Liver (tissue), 3 donors: ENCODE measurements at regions not wholly inside any gene's neighbourhood (a gene's known extent, or its start where the extent isn't known, plus 50 kb on each side); places are given as distances from the start of the nearest gene placed in this dataset.

Source experiments
- EGR1 ChIP-seq, 2 donors: IDR thresholded peaks; 2 replicates each; pipeline ENCODE4 v1.6.1; 2016 to 2018; ENCODE audit warnings: antibody characterized with exemption in 2 of 2, low read depth in 2 of 2
- FOXA1 ChIP-seq: IDR thresholded peaks from 2 replicates; pipeline ENCODE4 v1.6.1; 2016; ENCODE audit warnings: antibody characterized with exemption
- GABPA ChIP-seq, 2 donors: IDR thresholded peaks in 1 of 2; conservative IDR thresholded peaks in 1 of 2; 2 replicates each; pipeline ENCODE4 v1.6.1; 2016; ENCODE audit warnings: antibody characterized with exemption in 2 of 2, mild to moderate bottlenecking in 1 of 2, moderate library complexity in 1 of 2
- JUND ChIP-seq, 2 donors: IDR thresholded peaks; 2 replicates each; pipeline ENCODE4 v1.6.1; 2016; ENCODE audit warnings: antibody characterized with exemption in 2 of 2
- RAD21 ChIP-seq, 2 donors: IDR thresholded peaks; 2 replicates each; pipeline ENCODE4 v1.6.1; 2016; ENCODE audit warnings: antibody characterized with exemption in 2 of 2, mild to moderate bottlenecking in 2 of 2
- RXRA ChIP-seq, 2 donors: IDR thresholded peaks; 2 replicates each; pipeline ENCODE4 v1.6.1; 2017 to 2018; ENCODE audit warnings: antibody characterized with exemption in 2 of 2, mild to moderate bottlenecking in 1 of 2
- SP1 ChIP-seq: IDR thresholded peaks from 2 replicates; pipeline ENCODE4 v1.6.1; 2018; ENCODE audit warnings: antibody characterized with exemption, mild to moderate bottlenecking
- TAF1 ChIP-seq: conservative IDR thresholded peaks from 2 replicates; pipeline ENCODE4 v1.6.1; 2016; ENCODE audit warnings: antibody characterized with exemption, mild to moderate bottlenecking
- YY1 ChIP-seq: IDR thresholded peaks from 2 replicates; pipeline ENCODE4 v1.6.1; 2016; ENCODE audit warnings: antibody characterized with exemption, mild to moderate bottlenecking
- TF ChIP-seq, protein P1 (sequence below): IDR thresholded peaks from 2 replicates; pipeline ENCODE4 v1.6.1; 2016; ENCODE audit warnings: antibody characterized with exemption, mild to moderate bottlenecking
- TF ChIP-seq, protein P2 (sequence below): fragments of 150-350 bp; IDR thresholded peaks from 2 replicates; pipeline ENCODE4 v1.5.1; 2017; ENCODE audit warnings: improper control_type of control experiment, low read depth, low read length; ENCODE audit not compliant: missing input control
- TF ChIP-seq, protein P3 (sequence below): IDR thresholded peaks from 2 replicates; pipeline ENCODE4 v1.6.1; 2016; ENCODE audit warnings: antibody characterized with exemption
- TF ChIP-seq, protein P4 (sequence below): IDR thresholded peaks from 2 replicates; pipeline ENCODE4 v1.6.1; 2016; ENCODE audit warnings: antibody characterized with exemption
- TF ChIP-seq, protein P5 (sequence below): IDR thresholded peaks from 2 replicates; pipeline ENCODE4 v1.6.1; 2016; ENCODE audit warnings: antibody characterized with exemption
- donor health status: healthy.
- donor health status: healthy.

DNA sequence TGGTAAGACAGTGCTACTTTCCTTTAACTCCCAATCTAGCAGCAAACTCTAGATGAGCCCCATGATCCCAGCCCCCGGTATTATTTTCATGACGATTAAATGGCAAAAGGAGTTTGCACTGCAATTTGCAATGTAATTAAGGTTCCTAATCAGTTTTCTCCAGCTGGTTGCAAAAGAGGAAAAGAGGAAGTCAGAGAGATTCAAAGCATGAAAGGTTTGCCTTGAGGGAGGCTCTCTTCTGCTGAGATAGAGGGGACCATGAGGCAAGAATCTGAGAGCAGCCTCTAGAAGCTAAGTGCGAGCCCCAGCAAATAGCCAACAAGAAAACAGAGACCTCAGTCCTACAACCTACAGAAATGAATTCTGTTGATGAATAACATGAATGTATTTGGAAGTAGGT, 527.1 kb downstream of the UQCRFS1 start:
- TF ChIP-seq, protein P1, sequence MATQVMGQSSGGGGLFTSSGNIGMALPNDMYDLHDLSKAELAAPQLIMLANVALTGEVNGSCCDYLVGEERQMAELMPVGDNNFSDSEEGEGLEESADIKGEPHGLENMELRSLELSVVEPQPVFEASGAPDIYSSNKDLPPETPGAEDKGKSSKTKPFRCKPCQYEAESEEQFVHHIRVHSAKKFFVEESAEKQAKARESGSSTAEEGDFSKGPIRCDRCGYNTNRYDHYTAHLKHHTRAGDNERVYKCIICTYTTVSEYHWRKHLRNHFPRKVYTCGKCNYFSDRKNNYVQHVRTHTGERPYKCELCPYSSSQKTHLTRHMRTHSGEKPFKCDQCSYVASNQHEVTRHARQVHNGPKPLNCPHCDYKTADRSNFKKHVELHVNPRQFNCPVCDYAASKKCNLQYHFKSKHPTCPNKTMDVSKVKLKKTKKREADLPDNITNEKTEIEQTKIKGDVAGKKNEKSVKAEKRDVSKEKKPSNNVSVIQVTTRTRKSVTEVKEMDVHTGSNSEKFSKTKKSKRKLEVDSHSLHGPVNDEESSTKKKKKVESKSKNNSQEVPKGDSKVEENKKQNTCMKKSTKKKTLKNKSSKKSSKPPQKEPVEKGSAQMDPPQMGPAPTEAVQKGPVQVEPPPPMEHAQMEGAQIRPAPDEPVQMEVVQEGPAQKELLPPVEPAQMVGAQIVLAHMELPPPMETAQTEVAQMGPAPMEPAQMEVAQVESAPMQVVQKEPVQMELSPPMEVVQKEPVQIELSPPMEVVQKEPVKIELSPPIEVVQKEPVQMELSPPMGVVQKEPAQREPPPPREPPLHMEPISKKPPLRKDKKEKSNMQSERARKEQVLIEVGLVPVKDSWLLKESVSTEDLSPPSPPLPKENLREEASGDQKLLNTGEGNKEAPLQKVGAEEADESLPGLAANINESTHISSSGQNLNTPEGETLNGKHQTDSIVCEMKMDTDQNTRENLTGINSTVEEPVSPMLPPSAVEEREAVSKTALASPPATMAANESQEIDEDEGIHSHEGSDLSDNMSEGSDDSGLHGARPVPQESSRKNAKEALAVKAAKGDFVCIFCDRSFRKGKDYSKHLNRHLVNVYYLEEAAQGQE, result no peak
- TF ChIP-seq, protein P2, sequence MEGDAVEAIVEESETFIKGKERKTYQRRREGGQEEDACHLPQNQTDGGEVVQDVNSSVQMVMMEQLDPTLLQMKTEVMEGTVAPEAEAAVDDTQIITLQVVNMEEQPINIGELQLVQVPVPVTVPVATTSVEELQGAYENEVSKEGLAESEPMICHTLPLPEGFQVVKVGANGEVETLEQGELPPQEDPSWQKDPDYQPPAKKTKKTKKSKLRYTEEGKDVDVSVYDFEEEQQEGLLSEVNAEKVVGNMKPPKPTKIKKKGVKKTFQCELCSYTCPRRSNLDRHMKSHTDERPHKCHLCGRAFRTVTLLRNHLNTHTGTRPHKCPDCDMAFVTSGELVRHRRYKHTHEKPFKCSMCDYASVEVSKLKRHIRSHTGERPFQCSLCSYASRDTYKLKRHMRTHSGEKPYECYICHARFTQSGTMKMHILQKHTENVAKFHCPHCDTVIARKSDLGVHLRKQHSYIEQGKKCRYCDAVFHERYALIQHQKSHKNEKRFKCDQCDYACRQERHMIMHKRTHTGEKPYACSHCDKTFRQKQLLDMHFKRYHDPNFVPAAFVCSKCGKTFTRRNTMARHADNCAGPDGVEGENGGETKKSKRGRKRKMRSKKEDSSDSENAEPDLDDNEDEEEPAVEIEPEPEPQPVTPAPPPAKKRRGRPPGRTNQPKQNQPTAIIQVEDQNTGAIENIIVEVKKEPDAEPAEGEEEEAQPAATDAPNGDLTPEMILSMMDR, result no peak
- TF ChIP-seq, protein P3, sequence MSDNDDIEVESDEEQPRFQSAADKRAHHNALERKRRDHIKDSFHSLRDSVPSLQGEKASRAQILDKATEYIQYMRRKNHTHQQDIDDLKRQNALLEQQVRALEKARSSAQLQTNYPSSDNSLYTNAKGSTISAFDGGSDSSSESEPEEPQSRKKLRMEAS, result no peak
- no peak for TF ChIP-seq GABPA (IDR thresholded peaks at IDR 0.05 in 1 of 2, conservative IDR thresholded peaks at IDR 0.05 in 1 of 2)
- no peak for TF ChIP-seq YY1
- no peak for TF ChIP-seq RAD21 (IDR thresholded peaks at IDR 0.05)
- no peak for TF ChIP-seq TAF1
- TF ChIP-seq, protein P4, sequence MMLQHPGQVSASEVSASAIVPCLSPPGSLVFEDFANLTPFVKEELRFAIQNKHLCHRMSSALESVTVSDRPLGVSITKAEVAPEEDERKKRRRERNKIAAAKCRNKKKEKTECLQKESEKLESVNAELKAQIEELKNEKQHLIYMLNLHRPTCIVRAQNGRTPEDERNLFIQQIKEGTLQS, result no peak
- TF ChIP-seq, protein P5, sequence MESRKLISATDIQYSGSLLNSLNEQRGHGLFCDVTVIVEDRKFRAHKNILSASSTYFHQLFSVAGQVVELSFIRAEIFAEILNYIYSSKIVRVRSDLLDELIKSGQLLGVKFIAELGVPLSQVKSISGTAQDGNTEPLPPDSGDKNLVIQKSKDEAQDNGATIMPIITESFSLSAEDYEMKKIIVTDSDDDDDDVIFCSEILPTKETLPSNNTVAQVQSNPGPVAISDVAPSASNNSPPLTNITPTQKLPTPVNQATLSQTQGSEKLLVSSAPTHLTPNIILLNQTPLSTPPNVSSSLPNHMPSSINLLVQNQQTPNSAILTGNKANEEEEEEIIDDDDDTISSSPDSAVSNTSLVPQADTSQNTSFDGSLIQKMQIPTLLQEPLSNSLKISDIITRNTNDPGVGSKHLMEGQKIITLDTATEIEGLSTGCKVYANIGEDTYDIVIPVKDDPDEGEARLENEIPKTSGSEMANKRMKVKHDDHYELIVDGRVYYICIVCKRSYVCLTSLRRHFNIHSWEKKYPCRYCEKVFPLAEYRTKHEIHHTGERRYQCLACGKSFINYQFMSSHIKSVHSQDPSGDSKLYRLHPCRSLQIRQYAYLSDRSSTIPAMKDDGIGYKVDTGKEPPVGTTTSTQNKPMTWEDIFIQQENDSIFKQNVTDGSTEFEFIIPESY, result no peak
- TF ChIP-seq EGR1 (IDR thresholded peaks at IDR 0.05; ENCODE audit: low read depth in 2 of 2), result no peak
- TF ChIP-seq JUND (IDR thresholded peaks at IDR 0.05), result no peak
- no peak for TF ChIP-seq SP1
- TF ChIP-seq FOXA1, result no peak
- TF ChIP-seq RXRA (IDR thresholded peaks at IDR 0.05), result no peak
